SU-DHL-6 (cell line): ENCODE measurements at regions not wholly inside any gene's neighbourhood (a gene's known extent, or its start where the extent isn't known, plus 50 kb on each side); places are given as distances from the start of the nearest gene placed in this dataset.

ENCODE experiments used
- EZH2phosphoT487 ChIP-seq: fragments of 200-600 bp; sonication (generic), shearing (Covaris generic); conservative IDR thresholded peaks from 2 replicates; pipeline ENCODE4 v1.6.1; 2018; ENCODE audit warnings: mild to moderate bottlenecking, antibody characterized with exemption, low read length, moderate library complexity, mixed read lengths
- TF ChIP-seq, protein P1 (sequence below): fragments of 200-600 bp; sonication (generic); IDR thresholded peaks from one replicate; pipeline ENCODE4 v1.5.1; 2017; ENCODE audit warnings: antibody characterized with exemption, mild to moderate bottlenecking, low read length, moderate library complexity; ENCODE audit not compliant: insufficient read depth, poor library complexity, severe bottlenecking

DNA sequence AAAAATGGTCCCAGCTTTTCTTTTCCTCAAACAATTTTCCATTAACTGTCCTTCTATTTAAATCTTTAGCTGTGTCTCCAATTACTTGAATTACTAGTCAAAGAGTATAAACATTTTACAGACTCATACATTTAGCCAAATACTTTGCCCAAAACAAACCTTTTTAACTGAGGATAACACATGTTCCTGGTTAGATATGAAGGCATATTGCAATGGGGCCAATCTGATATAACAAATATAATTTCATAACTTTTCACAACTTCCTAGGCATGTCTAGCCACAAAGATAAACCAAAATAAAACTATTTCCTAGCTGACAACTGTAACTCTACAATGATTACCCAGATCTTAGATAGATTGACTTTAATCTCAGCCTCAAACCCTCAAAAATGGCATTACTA is 247.5 kb upstream of the ZNF521 start:
- TF ChIP-seq, protein P1, sequence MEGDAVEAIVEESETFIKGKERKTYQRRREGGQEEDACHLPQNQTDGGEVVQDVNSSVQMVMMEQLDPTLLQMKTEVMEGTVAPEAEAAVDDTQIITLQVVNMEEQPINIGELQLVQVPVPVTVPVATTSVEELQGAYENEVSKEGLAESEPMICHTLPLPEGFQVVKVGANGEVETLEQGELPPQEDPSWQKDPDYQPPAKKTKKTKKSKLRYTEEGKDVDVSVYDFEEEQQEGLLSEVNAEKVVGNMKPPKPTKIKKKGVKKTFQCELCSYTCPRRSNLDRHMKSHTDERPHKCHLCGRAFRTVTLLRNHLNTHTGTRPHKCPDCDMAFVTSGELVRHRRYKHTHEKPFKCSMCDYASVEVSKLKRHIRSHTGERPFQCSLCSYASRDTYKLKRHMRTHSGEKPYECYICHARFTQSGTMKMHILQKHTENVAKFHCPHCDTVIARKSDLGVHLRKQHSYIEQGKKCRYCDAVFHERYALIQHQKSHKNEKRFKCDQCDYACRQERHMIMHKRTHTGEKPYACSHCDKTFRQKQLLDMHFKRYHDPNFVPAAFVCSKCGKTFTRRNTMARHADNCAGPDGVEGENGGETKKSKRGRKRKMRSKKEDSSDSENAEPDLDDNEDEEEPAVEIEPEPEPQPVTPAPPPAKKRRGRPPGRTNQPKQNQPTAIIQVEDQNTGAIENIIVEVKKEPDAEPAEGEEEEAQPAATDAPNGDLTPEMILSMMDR = no peak
- TF ChIP-seq EZH2phosphoT487 = no peak
